ENCODE measurements at regions not wholly inside any gene's neighbourhood (a gene's known extent, or its start where the extent isn't known, plus 50 kb on each side); places are given as distances from the start of the nearest gene placed in this dataset.
A peak's percentile ranks its signal among the peaks of the same experiment; 100 is the strongest.
"Not testable (repeated sequence)": the region's sequence is repeated elsewhere in the genome, so short reads cannot be mapped to it uniquely, and the experiment has no call there.

DNA sequence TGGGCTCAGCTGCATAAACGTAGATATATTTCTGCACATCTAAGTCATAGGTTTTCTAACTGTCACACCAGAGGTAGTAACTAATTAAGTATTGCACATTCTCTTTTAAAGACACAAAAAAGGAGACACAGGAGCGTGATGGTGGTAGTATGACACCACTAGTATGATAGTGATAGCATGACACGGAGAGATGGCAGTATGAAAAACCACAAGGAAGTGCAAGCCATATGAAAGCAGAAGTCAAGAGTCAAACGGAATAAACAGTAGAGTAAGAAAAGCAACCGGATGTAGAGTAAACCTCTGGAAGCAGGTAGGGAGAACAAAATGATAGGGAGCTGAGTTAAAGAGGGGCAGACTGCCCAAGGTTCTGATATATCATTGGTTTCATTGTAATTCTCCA is 382.2 kb upstream of the INTU start:
- Mint-ChIP-seq H3K4me1 (peaks cover 4% of the 10 kb centered on the region), H3K36me3 (ENCODE audit: low read depth) (no peaks in the 10 kb centered on the region), H3K9me3 (no peaks in the 10 kb centered on the region), H3K27me3 (ENCODE audit: low read depth) (no peaks in the 10 kb centered on the region), H3K4me3 (no peak overlapping the region), H3K27ac (no peak overlapping the region)
- TF ChIP-seq, protein P1, sequence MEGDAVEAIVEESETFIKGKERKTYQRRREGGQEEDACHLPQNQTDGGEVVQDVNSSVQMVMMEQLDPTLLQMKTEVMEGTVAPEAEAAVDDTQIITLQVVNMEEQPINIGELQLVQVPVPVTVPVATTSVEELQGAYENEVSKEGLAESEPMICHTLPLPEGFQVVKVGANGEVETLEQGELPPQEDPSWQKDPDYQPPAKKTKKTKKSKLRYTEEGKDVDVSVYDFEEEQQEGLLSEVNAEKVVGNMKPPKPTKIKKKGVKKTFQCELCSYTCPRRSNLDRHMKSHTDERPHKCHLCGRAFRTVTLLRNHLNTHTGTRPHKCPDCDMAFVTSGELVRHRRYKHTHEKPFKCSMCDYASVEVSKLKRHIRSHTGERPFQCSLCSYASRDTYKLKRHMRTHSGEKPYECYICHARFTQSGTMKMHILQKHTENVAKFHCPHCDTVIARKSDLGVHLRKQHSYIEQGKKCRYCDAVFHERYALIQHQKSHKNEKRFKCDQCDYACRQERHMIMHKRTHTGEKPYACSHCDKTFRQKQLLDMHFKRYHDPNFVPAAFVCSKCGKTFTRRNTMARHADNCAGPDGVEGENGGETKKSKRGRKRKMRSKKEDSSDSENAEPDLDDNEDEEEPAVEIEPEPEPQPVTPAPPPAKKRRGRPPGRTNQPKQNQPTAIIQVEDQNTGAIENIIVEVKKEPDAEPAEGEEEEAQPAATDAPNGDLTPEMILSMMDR (IDR thresholded peaks at IDR 0.05; ENCODE audit: unreplicated experiment in 3 of 3): no peak

DNA sequence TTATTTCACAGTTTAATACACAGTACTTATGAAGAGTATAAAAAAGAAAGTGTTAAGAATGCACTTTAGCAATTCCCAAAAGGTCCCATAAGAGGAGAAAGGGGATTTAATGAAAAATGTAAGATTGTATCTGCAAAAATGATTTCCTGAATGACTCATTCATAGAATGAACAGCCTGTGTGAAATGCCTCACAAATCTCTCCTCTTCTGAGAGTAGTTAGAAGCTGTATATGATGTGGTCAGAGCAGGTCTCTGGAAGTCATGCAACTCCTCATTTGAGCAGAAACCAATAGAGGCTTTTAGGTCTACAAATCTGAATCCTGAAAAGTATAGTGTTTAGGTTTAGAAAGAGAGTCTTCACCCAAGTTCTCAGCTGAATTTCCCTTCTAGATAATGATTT is 381.3 kb upstream of the INTU start:
- TF ChIP-seq, protein P1 (IDR thresholded peaks at IDR 0.05; ENCODE audit: unreplicated experiment in 3 of 3): no peak
- peaks cover 4% of the 10 kb centered on the region for H3K4me1 Mint-ChIP-seq
- no peak overlapping the region for H3K27ac Mint-ChIP-seq
- no peaks in the 10 kb centered on the region for H3K27me3 Mint-ChIP-seq (ENCODE audit: low read depth)
- H3K36me3 Mint-ChIP-seq (ENCODE audit: low read depth): no peaks in the 10 kb centered on the region
- no peak overlapping the region for H3K4me3 Mint-ChIP-seq
- H3K9me3 Mint-ChIP-seq: no peaks in the 10 kb centered on the region

DNA sequence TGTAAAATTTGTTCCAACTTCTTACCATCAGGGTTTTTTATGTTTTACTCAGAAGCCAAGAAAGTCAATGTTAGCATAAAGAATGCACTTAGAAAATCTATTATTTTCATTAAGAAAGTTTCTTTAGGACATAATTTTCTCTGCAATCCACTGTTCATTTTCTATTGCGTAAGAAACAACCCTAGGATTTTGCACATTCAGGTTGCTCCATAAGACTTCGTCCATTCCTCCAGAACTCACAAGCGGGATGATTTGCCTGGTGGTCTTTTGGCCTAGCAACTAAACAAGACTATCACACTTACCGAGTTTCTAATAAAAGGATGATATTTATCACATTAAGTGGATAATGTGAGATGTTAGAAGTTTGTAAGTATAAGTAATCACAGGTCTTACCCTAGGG is 376.3 kb upstream of the INTU start:
- Mint-ChIP-seq H3K4me3 (no peak overlapping the region), H3K4me1 (peaks cover 7% of the 10 kb centered on the region), H3K36me3 (ENCODE audit: low read depth) (no peaks in the 10 kb centered on the region), H3K27me3 (ENCODE audit: low read depth) (no peaks in the 10 kb centered on the region), H3K27ac (no peak overlapping the region), H3K9me3 (peaks cover under 1% of the 10 kb centered on the region)
- TF ChIP-seq, protein P1 (IDR thresholded peaks at IDR 0.05; ENCODE audit: unreplicated experiment in 3 of 3): no peak

DNA sequence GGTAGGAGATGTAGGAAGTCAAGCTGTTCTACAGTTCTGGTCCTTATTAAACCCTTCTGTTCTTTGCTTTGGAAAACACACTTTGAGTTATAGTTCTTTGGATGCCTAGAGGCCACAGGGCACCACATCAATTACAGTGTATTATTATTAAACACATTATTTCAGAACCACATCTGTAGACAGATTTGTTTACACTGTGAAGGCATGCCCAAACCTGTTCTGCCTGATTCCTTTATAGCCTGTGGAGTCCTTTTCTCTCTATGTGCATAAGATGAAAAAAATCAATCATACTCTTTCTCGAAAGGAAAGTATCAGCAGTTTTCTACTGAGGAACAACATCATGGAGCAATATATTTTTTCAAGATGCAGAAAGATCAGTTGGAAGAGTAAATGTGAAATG is 371.3 kb upstream of the INTU start:
- TF ChIP-seq, protein P1 (IDR thresholded peaks at IDR 0.05; ENCODE audit: unreplicated experiment in 3 of 3): no peak
- Mint-ChIP-seq H3K27me3 (ENCODE audit: low read depth) (no peaks in the 10 kb centered on the region), H3K9me3 (peaks cover 9% of the 10 kb centered on the region), H3K36me3 (ENCODE audit: low read depth) (no peaks in the 10 kb centered on the region), H3K27ac (peak overlapping the region; percentile 11 to 55 (median 52)), H3K4me3 (no peak overlapping the region), H3K4me1 (peaks cover 11% of the 10 kb centered on the region)

DNA sequence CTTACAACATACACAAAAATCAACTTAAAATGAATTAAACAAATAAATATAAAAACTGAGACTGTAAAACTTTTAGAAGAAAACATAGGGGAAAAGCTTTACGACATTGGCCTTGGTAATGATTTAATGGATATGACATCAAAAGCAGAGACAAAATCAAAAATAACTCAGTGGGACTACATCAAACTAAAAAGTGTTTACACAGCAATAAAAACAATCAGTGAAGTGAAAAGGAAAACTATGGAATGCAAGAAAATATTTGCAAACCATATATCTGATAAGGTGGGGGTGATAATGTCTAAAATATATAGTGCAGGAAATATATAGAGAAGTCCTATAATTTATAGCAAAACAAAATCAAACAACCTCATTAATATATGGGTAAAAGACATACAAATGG is 364.4 kb upstream of the INTU start:
- no peak overlapping the region for H3K4me3 Mint-ChIP-seq
- TF ChIP-seq, protein P1 (IDR thresholded peaks at IDR 0.05; ENCODE audit: unreplicated experiment in 3 of 3): no peak
- no peaks in the 10 kb centered on the region for H3K36me3 Mint-ChIP-seq (ENCODE audit: low read depth)
- peak overlapping the region in 1 of 3 experiments; percentile 12 for H3K27ac Mint-ChIP-seq
- peaks cover 26% of the 10 kb centered on the region for H3K9me3 Mint-ChIP-seq
- H3K27me3 Mint-ChIP-seq (ENCODE audit: low read depth): no peaks in the 10 kb centered on the region
- H3K4me1 Mint-ChIP-seq: no peaks in the 10 kb centered on the region

DNA sequence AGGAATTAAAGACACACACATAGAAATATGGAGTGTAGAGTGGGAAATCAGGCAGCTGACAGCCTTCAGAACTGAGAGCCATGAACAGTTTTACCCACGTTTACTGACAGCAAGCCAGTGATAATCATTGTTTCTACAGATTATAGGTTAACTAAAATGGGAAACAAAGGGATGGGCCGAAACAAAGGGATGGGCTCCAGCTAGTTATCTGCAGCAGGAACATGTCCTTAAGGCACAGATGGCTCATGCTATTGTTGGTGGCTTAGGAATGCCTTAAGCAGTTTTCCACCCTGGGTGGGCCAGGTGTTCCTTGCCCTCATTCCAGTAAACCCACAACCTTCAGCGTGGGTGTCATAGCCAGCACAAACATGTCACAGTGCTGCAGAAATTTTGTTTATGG is 355.7 kb upstream of the INTU start:
- not testable (repeated sequence) for H3K4me3 Mint-ChIP-seq; H3K4me1 Mint-ChIP-seq; H3K27me3 Mint-ChIP-seq (ENCODE audit: low read depth); H3K36me3 Mint-ChIP-seq (ENCODE audit: low read depth); H3K27ac Mint-ChIP-seq
- peaks cover 28% of the 10 kb centered on the region for H3K9me3 Mint-ChIP-seq

All from nephron (organoid).